DLD1 (cell line): ENCODE measurements at regions not wholly inside any gene's neighbourhood (a gene's known extent, or its start where the extent isn't known, plus 50 kb on each side); places are given as distances from the start of the nearest gene placed in this dataset.

Experiments used
- in situ Hi-C: cut with HindIII; loops from 2 replicates; pipeline ENCODE4 v1.10.0; 2017; ENCODE audit warnings: low sequenced_read_pairs

DNA sequence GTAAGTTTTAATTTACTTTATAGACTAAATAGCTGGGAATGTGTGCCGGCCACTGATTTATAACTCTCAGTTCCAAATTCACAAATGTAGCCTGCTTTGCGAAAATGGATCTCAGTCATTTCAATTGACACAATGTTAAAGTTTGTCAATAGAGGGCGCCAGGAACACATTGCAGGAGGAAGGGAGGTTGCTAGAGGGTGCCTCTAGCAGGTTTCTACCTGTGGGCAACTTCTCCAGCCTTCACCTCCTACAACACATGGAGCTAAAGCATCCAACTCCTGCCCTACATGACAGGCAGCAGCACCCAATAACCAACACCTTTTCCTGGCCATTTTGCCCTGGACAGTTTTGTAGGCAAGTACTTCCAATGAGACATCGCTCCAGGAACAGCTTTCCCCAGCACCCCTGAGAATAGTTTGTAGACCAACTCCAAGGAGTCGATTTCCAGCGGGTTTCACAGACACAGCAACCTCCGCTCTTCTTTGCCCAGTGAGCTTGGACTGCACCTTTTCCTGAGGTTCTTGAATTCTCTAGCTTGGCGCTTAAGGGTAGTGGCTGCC, 784.8 kb upstream of the CDH2 start:
- in situ Hi-C loops: no loop called here

DNA sequence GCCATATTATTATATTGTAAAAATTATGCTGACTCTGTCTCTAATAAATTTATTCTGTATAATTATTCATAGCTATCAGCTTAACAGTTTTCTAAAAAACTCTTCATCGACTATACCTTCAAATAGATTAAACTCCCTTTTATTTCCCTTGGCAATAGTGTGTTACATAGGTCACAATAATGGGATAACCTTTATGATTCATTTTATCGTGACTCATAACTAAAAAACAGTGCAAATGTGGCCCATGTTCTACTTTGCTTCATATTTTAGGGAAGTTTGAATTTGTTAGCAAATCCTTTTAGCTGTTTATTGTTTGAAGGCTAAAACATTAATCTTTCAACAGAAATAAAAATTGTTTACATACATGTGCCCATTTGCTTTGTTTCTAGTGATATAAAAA, 783.2 kb upstream of the CDH2 start:
- in situ Hi-C loops: no loop called here

DNA sequence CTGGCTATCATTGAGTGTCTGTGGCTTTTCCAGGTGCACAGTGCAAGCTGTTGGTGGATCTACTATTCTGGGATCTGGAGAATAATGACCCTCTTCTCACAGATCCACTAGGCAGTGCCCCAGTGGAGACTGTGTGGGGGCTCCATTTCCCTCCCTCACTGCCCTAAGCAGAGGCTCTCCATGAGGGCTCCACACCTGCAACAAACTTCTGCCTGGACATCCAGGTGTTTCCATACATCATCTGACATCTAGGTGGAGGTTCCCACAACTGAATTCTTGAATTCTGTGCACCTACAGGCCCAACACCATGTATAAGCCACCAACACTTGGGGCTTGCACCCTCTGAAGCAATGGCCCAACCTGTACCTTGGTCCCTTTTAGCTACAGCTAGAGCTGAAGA, 775.4 kb upstream of the CDH2 start:
- in situ Hi-C loops: no loop called here

DNA sequence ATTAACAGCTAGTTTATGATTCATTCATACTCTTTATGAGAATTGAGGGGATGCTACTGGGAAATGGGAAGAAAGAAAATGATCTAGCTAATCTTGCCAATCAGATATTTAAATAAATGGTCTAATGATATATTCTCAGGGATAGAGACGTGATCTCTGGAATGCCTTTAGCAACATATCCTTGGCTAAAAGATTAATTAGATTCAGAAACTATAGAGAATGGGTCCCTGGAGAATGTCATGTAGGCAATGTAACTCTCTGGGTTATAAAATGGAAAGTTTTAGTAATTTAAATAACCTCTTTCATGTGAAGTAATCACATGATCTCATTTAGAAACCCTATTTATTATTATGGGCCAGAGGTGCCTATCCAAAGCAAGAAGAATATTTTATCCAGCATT, 771.0 kb upstream of the CDH2 start:
- in situ Hi-C loops: no loop called here

DNA sequence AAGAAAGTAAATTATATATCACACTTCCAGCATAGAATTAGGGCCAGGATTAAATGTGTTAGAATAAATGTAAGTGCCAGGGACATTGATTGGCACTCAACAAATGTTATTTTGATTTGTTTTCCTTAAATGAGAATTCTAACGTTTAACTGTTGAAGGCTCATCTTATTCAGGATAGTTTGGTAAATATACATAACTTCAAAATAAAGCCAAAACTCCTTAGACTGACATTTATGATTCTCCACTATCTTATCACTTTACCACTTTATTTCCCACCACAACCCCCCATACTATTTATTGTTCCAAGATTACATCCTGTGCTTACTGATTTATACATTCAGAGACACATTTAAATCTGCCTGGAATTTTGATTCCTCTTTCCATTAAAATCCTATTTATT, 769.5 kb upstream of the CDH2 start:
- in situ Hi-C loops: no loop called here

DNA sequence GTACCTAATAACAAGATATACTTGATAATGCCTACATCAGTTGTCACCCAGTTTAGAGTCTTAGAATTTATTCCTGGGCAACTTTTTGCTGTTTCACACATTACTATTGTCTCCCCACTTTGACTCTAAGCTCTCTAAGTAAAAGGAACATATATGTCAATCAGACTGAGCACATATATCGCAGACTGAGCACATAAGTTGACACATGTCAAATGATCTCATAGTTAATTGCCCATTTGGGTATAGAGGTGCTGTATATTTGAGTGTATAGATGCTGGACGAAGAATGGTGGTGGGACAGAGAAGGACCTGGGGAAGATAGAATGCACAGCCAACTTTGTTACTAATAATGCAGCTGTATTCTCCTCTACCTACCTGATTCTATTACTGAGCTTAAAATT, 746.0 kb upstream of the CDH2 start:
- in situ Hi-C loops: no loop called here

DNA sequence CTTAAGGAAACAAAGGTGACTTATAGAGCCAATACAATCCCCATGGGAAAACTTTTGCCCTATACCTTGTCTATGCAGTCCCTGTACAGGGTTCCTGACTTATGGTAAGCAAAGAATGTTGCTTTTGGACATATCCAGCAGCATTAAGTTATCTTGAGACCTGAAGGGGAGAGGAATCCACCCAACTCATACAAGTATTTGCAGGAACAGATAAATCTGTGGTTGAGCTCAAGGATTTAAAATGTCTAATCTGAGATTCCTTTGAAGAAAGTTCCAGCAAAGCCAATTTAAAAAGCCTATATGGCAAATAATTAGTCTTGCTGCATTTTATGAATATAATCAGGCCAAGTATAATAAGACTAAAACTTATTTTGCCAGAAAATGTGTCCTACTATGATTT, 739.5 kb upstream of the CDH2 start:
- in situ Hi-C loops: no loop called here

DNA sequence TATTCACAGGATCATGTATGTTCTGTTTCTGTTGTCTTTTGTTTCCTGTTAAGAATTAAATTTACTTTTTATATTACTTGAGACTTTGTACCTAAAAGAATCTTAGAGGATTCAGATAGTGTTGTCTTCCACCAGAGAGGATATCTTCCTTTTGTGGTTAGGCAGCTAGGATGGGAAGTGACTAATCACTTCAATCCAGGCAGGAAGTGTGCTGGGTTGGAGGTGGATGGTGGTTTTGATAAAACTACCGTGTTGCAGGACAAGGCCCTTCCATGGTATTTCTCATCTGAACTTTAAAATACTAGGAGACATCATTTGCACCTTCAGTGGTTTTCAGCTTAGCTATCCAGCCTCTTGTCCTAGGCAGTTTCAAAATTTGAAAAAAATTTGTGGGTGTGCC, 728.6 kb upstream of the CDH2 start:
- in situ Hi-C loops: no loop called here

DNA sequence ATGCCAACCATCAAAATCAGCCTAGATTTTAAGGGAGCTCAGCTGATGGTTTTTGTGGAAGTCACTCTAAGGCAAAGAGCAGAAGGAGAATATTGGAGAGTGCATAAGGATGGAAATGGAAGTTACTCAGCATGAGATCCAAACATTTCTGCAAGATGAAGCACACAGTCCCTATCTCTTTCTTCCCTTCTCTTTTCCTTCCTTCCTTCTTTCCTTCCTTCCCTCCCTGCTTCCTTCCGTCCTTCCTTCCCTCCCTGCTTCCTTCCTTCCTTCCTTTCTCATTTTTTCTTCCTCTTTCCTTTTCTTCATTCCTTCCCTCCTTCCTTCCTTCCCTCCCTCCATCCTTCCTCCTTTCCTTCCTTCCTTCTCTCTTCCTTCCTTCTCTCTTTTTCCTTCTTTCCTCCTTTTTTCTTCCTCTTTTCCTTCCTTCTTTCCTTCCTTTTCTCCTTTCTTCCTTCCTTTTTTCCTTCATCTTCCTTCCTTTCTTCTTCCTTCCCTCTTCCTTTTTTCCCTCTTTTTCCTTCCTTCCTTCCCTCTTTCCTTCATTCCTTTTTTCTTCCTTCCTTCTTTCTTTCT, 727.9 kb upstream of the CDH2 start:
- in situ Hi-C loops: no loop called here

DNA sequence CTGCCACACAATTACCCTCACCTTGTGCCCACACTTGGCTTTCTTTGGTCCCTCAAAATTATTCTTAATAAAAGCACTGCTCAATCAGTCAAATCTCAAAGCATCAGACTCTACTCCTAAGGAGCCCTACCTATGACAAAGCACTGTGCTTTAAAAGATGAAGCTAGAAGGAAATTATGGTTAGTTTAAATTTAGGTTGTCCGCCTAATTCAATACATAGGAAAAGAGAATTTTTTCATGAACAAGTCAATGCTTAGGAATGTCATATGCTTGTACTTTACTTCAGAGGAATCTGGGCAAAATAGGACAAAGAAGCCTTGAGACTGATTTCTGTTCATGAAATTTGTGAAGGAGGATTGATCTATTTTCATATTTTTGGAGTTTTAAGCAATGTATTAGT, 726.4 kb upstream of the CDH2 start:
- in situ Hi-C loops: no loop called here

DNA sequence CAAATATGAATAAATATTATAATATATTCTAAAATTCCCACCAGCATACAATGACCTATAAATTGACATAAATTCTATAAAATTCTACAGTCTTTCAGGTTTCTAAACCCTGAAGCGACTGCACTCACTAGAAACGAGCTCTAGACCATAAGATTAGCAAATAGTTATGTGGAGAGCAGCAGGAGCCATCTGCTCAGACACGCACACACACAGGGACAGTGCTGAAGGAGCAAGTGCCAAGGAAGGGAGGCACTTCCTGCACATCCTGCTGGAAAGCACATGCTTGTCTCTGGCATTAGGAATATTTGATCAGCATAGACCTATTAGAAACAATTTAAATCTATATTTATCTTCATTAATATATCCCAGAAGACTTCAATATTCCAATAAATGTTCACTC, 713.9 kb upstream of the CDH2 start:
- in situ Hi-C loops: no loop called here

DNA sequence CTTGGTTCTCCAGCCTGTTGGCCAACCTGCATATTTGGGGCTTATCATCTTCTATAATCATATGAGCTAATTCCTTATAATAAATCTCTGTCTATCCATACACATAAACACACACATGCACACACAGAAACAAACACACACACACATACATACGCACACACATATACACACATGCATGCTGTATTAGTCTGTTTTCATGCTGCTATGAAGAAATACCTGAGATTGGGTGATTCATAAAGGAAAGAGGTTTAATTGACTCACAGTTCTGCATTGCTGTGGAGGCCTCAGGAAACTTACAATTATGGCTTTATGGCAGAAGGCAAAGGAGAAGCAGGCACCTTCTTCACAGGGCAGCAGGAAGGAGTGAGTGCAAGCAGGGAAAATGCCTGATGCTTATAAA, 707.4 kb upstream of the CDH2 start:
- in situ Hi-C loops: no loop called here

DNA sequence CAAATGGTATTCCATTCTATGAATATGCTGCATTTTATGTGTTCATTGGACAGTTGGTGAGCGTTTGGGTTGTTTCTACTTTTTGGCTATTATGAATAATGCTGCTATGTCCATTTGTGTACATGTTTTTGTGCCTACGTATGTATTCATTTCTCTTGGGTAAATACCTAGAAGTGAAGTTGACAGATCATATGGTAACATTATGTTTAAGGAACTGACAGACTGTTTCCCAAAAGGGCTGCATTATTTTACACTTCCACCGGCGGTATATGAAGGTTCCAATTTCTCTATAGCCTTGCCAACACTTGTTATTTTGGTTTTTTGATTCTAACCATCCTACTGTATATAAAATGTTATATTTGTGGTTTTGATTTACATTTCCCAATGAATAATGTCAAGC, 703.9 kb upstream of the CDH2 start:
- in situ Hi-C loops: no loop called here

DNA sequence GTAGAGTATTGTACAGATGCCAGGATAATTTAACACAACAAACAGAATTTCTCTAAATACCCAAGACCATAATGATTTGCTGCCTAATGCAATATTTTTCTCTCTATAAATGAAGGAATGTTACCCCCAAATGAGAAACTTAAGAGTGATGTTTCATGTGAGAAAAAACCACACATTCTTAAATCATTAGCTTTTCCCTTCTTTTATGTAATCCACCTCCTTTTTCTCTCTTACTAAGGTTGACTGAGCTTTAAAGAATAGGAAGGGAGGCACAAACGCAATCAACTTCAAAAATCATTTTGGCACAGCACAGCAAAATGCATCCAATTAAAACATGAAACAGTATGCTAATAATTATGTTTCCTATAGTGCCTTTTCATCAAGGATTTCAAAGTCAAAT, 698.1 kb upstream of the CDH2 start:
- in situ Hi-C loops: no loop called here

DNA sequence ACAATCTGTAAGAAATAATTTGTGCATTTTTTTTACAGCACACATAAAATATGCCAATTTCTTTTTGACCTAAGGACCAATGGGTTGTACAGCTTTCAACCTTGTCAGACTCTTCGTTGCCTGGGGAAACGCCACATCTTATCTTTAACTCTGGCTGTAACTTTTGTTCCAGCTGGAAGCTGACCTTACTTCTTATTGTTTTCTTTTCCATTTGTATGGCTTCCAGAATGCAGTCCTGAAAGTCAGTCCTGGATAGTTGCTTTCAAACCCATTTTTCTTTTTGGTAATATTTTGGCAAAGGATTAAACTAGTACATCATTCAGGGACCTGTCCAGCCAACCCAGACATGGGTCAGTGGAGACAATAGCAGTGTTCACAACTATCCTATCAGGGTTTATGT, 686.5 kb upstream of the CDH2 start:
- in situ Hi-C loops: no loop called here

DNA sequence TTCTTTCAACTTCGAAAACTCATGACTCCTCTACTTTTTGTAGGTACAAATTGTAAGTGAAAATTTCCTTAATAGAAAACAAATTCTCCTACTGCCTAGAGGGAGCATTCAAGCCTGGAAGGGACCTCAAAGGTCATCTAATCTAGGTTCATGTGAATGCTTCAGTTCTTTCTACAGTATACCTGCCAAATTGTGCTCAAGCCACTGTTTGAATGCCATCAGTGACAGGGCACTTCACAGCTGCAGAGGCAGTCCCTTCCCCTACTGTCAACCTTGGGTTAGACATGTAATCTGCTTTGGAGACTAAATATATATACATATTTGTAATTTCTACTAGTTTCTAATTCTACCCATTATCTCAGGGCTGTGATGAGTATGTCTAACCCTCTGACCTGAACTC, 681.3 kb upstream of the CDH2 start:
- in situ Hi-C loops: no loop called here

DNA sequence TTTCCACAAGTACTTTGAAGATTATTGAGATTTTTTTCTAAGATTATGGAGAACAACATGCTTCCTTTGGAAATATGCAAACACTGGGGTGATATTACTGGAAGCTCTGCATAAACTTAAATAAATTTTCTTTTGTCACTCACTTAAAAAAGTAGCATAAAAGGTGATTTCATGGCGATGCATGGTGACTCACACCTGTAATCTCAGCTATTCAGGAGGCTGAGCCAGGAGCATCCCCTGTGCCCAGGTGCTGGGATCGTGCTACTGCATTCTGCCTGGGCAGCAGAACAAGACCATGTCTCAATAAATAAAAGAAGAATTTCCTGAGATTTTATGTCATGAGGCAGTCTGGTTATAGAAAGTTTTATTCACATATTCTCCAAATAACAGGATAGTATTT, 679.1 kb upstream of the CDH2 start:
- in situ Hi-C loops: no loop called here

DNA sequence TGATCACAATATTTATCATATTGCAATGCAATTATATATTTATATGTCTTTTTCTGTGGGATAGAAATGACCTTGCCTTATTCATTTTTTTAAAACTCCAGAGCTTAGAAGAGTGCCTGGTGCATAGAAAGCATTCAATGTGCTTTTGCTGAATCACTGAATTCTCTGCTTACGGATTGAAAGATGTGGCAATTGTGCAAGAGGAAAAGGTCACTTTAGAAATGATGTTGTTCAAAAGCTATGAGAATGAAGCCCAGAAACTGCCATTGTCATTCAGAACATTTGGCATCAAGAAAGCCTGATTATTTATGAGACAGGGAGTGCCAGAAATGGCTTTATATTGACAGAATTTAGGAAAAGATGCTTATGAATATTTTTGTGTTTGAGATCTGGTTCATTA, 678.6 kb upstream of the CDH2 start:
- in situ Hi-C loops: no loop called here

DNA sequence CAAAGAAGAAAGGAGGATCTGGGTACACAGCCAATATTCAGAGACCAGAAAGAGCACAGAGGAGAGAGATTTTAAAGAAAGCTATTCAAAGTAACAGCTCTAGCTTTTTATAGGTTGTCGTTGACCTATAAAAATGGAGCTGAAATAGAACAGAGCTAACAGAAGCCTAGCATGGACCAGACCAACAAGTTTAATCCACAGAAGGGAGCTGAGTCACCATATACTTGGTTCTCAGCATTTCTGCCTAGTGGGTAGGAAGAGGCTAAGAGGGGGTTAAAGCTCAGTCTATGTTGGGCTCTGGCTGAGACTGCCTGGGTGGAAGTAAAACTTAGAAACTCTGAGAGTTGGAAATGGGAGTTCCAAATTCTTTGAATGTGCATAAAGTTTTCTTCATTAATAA, 678.0 kb upstream of the CDH2 start:
- in situ Hi-C loops: no loop called here

DNA sequence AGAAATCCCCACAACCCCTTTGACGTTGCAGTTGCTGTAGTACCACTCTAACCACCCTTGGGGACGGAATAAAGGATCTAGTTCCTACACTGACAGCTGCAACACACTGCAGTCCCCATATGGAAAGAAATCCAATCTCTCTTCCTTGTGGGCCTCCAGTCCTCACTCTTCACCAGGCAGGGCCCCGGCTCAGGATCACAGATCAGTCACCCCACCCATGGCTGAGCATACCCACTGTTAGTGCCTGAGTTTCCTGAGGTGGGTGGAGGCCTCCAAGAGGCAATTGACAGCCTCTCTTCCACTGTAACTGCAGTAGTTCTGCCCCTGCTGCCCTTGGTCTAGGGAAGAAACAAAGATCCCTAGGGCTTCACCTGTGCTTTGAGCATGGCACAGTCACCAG, 670.0 kb upstream of the CDH2 start:
- in situ Hi-C loops: no loop called here

DNA sequence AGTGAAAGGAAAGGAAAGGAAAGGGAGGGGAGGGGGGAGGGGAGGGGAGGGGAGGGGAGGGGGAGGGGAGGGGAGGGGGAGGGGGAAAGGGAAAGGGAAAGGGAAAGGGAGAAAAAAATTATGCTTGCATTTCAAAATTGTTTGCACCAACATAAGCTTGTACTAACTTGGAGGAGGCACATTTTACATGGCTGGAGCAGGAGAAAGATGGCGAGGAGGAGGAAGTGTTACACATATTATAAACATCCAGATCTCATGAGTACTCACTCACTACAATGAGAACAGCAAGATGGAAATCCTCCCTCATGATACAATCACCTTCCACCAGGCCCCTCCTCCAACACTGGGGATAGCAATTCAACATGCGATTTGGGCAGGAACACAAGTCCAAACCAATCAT, 660.2 kb upstream of the CDH2 start:
- in situ Hi-C loops: no loop called here

DNA sequence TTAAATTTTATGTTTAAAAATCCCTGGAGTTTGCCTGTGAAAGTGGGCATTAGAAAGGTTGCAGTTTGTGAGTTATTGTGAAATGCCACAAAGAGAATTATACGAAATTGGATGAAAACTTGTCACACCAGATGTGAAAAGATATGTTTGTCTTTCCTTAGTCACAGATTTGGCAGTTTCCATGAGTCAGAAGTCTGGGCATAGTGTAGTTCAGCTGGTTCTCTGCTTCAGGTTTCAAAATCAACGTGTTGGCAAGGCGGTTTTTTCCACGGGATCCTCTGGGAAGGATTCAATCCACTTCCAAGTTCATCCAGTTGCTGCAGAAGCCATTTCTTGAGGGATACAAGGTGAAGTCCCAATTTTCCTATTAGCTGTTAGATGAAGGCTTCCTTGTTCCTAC, 658.0 kb upstream of the CDH2 start:
- in situ Hi-C loops: no loop called here

DNA sequence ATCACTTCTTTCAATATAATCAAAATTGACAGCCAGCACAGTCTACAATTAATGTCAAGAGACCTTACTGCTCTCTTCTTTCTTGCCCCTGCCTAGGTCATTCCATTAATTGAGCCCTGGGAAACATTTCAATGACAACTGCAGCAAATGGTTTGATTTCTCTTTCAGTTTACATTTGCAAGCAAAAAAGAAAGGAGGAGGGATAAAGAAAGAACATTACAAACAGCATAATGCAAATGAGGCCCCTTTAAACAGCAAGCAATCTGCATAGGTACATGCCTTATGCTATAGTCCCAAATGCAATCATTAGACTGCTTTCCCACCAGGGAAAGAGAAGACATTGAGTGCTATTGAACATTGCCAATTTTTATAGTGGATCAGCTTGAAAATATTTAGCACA, 655.0 kb upstream of the CDH2 start:
- in situ Hi-C loops: no loop called here

DNA sequence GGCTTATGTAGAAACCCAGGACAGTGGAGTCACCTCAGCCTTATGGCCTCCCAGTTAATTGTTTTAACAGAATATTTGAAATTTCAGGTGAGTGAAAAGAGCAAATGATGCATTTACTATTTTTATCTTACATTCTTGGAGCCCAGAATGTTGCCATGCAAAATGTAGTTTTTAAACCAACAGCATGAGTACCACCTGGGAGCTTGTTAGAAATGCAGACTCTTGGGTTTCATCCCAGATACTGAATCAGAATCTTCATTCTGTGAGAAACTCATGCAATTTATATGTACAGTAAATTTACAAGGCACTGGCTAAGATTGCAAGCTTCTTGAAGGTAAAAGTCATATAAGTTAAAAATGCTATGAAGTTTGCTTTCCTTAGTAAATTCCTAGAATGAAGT, 654.5 kb upstream of the CDH2 start:
- in situ Hi-C loops: no loop called here
